GM12878 (cell line): ENCODE measurements at regions not wholly inside any gene's neighbourhood (a gene's known extent, or its start where the extent isn't known, plus 50 kb on each side); places are given as distances from the start of the nearest gene placed in this dataset.

Experiments used
- ATAC-seq: fragments of 200-7000 bp; cut with Tn5 transposase; 3 replicates; pipeline ENCODE4 v1.9.1; 2020; ENCODE audit warnings: mild to moderate bottlenecking, moderate library complexity
- BruUV-seq: library from RNA; stranded (reverse); fragments of 400-500 nt; replicated peaks from 2 replicates; lab custom pipeline; 2021; lab: Mats Ljungman, UMichigan
- CTCF ChIA-PET: fragments of 300-600 bp; sonication (Branson Sonifier 250); formaldehyde crosslinking; extraction: SDS; loops from one replicate; lab custom pipeline; 2021; ENCODE audit warnings: inconsistent platforms; lab: Yijun Ruan, JAX
- POLR2A ChIA-PET: fragments of 350-600 bp; formaldehyde crosslinking; extraction: SDS; loops from one replicate; lab custom pipeline; 2021; ENCODE audit warnings: inconsistent platforms; lab: Charles Lee
- RAD21 ChIA-PET: fragments of 300-600 bp; sonication (Branson Sonifier 250); formaldehyde crosslinking; loops from one replicate; lab custom pipeline; 2023; ENCODE audit warnings: antibody characterized with exemption; ENCODE audit not compliant: unreplicated experiment; lab: Charles Lee
- SMC1A ChIA-PET: fragments of 300-600 bp; sonication (Branson Sonifier 250); formaldehyde crosslinking; loops from one replicate; lab custom pipeline; 2023; ENCODE audit not compliant: unreplicated experiment, uncharacterized antibody; lab: Charles Lee
- DNase-seq: peaks from one replicate; pipeline ENCODE4 v3.0.0-alpha.2; 2011; ENCODE audit warnings: low read depth, low spot score
- FAIRE-seq: peaks from 3 replicates; lab custom pipeline; 2011; peaks lifted over from hg19 to GRCh38; lab: Jason Lieb, UNC
- H2AFZ ChIP-seq: 2 replicates; pipeline ENCODE4 v1.6.0; 2011; ENCODE audit warnings: low read depth, low read length, control low read depth; ENCODE audit not compliant: control insufficient read depth
- H3K27ac ChIP-seq: 2 replicates; pipeline ENCODE4 v1.5.1; 2011; ENCODE audit warnings: control low read depth; ENCODE audit not compliant: control insufficient read depth, insufficient read depth
- H3K27me3 ChIP-seq, 2 experiments: replicated peaks in 1 of 2; 2 replicates each; pipeline versions ENCODE4 v1.6.0 to v1.6.1; 2011; ENCODE audit warnings: low read length in 1 of 2; ENCODE audit not compliant: control insufficient read depth in 2 of 2, insufficient read depth in 2 of 2
- H3K36me3 ChIP-seq, 2 experiments: 2 replicates each; pipeline ENCODE4 v1.5.1; 2011; ENCODE audit warnings: low read length in 1 of 2; ENCODE audit not compliant: control insufficient read depth in 2 of 2, insufficient read depth in 2 of 2
- H3K4me1 ChIP-seq: 2 replicates; pipeline ENCODE4 v1.6.1; 2011; ENCODE audit warnings: mild to moderate bottlenecking, low read length, moderate library complexity, mixed read lengths; ENCODE audit not compliant: control insufficient read depth, insufficient read depth
- H3K4me2 ChIP-seq: 2 replicates; pipeline ENCODE4 v1.6.0; 2011; ENCODE audit warnings: control low read depth; ENCODE audit not compliant: control insufficient read depth, insufficient read depth
- H3K4me3 ChIP-seq: fragments of 200-600 bp; sonication (generic); 2 replicates; pipeline ENCODE4 v1.5.1; 2016
- H3K79me2 ChIP-seq: 2 replicates; pipeline ENCODE4 v1.6.0; 2011; ENCODE audit warnings: low read length; ENCODE audit not compliant: control insufficient read depth, insufficient read depth
- H3K9ac ChIP-seq: 2 replicates; pipeline ENCODE4 v1.8.0; 2011; ENCODE audit warnings: low read length, control low read depth, mixed read lengths; ENCODE audit not compliant: control insufficient read depth, insufficient read depth
- H3K9me3 ChIP-seq: replicated peaks from 3 replicates; pipeline ENCODE4 v1.5.1; 2011; ENCODE audit warnings: mild to moderate bottlenecking, low read length; ENCODE audit not compliant: control insufficient read depth, insufficient read depth
- H4K20me1 ChIP-seq: 2 replicates; pipeline ENCODE4 v1.6.0; 2011; ENCODE audit not compliant: control insufficient read depth, insufficient read depth
- BRCA1 ChIP-seq: IDR thresholded peaks from 2 replicates; pipeline ENCODE4 v1.6.1; 2011; ENCODE audit warnings: low read depth, low read length, improper control_type of control experiment
- CBFB ChIP-seq: IDR thresholded peaks from 2 replicates; pipeline ENCODE4 v1.6.1; 2016; ENCODE audit warnings: antibody characterized with exemption, low read depth
- CHD4 ChIP-seq: fragments of 200-600 bp; sonication (generic); IDR thresholded peaks from 2 replicates; pipeline ENCODE4 v1.6.1; 2016; ENCODE audit warnings: mild to moderate bottlenecking
- CREB1 ChIP-seq: IDR thresholded peaks from 2 replicates; pipeline ENCODE4 v1.6.1; 2012; ENCODE audit warnings: low read depth, mild to moderate bottlenecking, inconsistent platforms
- FOS ChIP-seq: IDR thresholded peaks from 3 replicates; pipeline ENCODE4 v1.6.1; 2011; ENCODE audit warnings: borderline replicate concordance; ENCODE audit not compliant: insufficient read length; ENCODE audit errors: extremely low read depth
- GABPA ChIP-seq: IDR thresholded peaks from 2 replicates; pipeline ENCODE4 v1.6.1; 2014; ENCODE audit warnings: antibody characterized with exemption, low read depth, mild to moderate bottlenecking, inconsistent platforms
- HCFC1 ChIP-seq: fragments of 150-350 bp; IDR thresholded peaks from 2 replicates; pipeline ENCODE4 v1.6.1; 2014; ENCODE audit warnings: low read length
- MYB ChIP-seq: fragments of 150-350 bp; IDR thresholded peaks from 2 replicates; pipeline ENCODE4 v1.6.1; 2014; ENCODE audit warnings: mild to moderate bottlenecking, low read depth, low read length, borderline replicate concordance
- PBX3 ChIP-seq: IDR thresholded peaks from 2 replicates; pipeline ENCODE4 v1.6.1; 2011; ENCODE audit warnings: mild to moderate bottlenecking, low read depth, low read length, moderate library complexity; ENCODE audit not compliant: insufficient replicate concordance
- RAD51 ChIP-seq: fragments of 450-650 bp; IDR thresholded peaks from 2 replicates; pipeline ENCODE4 v1.6.1; 2016; ENCODE audit warnings: moderate library complexity, mild to moderate bottlenecking, inconsistent platforms
- SIN3A ChIP-seq: IDR thresholded peaks from 2 replicates; pipeline ENCODE4 v1.6.1; 2012; ENCODE audit warnings: low read depth, low read length, improper control_type of control experiment
- SREBF1 ChIP-seq: IDR thresholded peaks from 2 replicates; pipeline ENCODE4 v1.6.1; 2012; ENCODE audit warnings: mild to moderate bottlenecking, low read length
- SUPT20H ChIP-seq: IDR thresholded peaks from 2 replicates; pipeline ENCODE4 v1.6.1; 2011; ENCODE audit warnings: low read depth, mild to moderate bottlenecking, low read length, moderate library complexity, borderline replicate concordance; ENCODE audit not compliant: control insufficient read depth
- WGBS: methylation state at CpG from one replicate; pipeline ENCODE4 v1.1.6; 2016; ENCODE audit warnings: low lambda C conversion rate; ENCODE audit not compliant: insufficient replicate concordance, insufficient coverage; ENCODE audit errors: missing lambda C conversion rate; 5-methylcytosine and 5-hydroxymethylcytosine counted together
- in situ Hi-C: fragments of 300-500 bp; cut with MboI; formaldehyde crosslinking; loops from 9 replicates; pipeline ENCODE4 v1.14.3; 2018; ENCODE audit warnings: mixed read lengths
- intact Hi-C: fragments of 100-400 bp; cut with micrococcal nuclease; formaldehyde crosslinking; loops from one replicate; pipeline ENCODE4 v1.14.2; 2022; ENCODE audit not compliant: unreplicated experiment
- TF ChIP-seq, protein P1 (sequence below): IDR thresholded peaks from 2 replicates; pipeline ENCODE4 v1.6.1; 2012; ENCODE audit warnings: low read depth, low read length, improper control_type of control experiment

DNA sequence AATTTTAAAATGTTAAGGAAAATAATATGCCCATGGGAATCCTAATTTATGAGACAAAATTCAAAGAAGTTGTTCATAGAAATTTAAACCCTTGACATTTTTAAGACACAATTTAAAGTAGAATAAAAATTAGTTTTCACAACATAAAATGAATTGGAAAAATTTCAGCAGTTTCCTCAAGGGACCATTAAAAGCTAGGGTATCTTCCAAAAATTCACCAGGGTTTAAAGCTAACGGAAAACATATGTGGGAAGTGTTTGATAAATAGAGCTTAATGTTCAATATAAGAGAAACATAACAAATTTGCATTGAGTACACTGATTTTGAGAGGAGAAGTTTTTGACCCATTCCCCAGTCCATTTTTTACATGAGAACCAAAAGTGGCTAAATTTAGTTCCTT, 228.9 kb upstream of the TTC29 start:
- intact Hi-C loops = no loop called here
- H3K9me3 ChIP-seq = no peaks in the 10 kb centered on the region
- H3K9ac ChIP-seq = no peak overlapping the region
- no peaks in the 10 kb centered on the region for H3K36me3 ChIP-seq
- H3K79me2 ChIP-seq = no peaks in the 10 kb centered on the region
- WGBS = 0% methylated on average over 1 of the region's 1 CpG
- H4K20me1 ChIP-seq = no peaks in the 10 kb centered on the region
- H2AFZ ChIP-seq = no peak overlapping the region
- DNase-seq (no peak), ATAC-seq (no peak), FAIRE-seq (no peak)
- POLR2A ChIA-PET = interaction anchor here (0.6 kb wide), 1 partner anchor 82 kb away, joined by 3 read pairs; no protein-coding TSS in a partner anchor
- no TSS peak for BruUV-seq
- SMC1A ChIA-PET = no interaction called here
- H3K27ac ChIP-seq = no peak overlapping the region
- H3K4me3 ChIP-seq = no peak overlapping the region
- CTCF ChIA-PET = no interaction called here
- in situ Hi-C loops = no loop called here
- RAD21 ChIA-PET = no interaction called here
- H3K4me1 ChIP-seq = no peaks in the 10 kb centered on the region
- H3K4me2 ChIP-seq = no peak overlapping the region
- TF ChIP-seq SIN3A = no peak
- no peak for TF ChIP-seq CHD4
- TF ChIP-seq PBX3 = no peak
- TF ChIP-seq CREB1 = no peak
- TF ChIP-seq GABPA = no peak
- no peak for TF ChIP-seq CBFB
- TF ChIP-seq MYB = no peak
- no peak for TF ChIP-seq BRCA1
- no peak for TF ChIP-seq FOS
- no peak for TF ChIP-seq HCFC1
- TF ChIP-seq SREBF1 = no peak
- TF ChIP-seq, protein P1, sequence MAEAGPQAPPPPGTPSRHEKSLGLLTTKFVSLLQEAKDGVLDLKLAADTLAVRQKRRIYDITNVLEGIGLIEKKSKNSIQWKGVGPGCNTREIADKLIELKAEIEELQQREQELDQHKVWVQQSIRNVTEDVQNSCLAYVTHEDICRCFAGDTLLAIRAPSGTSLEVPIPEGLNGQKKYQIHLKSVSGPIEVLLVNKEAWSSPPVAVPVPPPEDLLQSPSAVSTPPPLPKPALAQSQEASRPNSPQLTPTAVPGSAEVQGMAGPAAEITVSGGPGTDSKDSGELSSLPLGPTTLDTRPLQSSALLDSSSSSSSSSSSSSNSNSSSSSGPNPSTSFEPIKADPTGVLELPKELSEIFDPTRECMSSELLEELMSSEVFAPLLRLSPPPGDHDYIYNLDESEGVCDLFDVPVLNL = no peak
- no peak for TF ChIP-seq SUPT20H
- no peak for TF ChIP-seq RAD51
- no peaks in the 10 kb centered on the region; a peak in 2 of 4 replicates for H3K27me3 ChIP-seq
